OCI-M2 (cell line): ENCODE measurements at regions not wholly inside any gene's neighbourhood (a gene's known extent, or its start where the extent isn't known, plus 50 kb on each side); places are given as distances from the start of the nearest gene placed in this dataset.

Experiments
- DNase-seq: peaks from one replicate; lab custom pipeline; 2025; ENCODE audit not compliant: unreplicated experiment; lab: John Stamatoyannopoulos, UW

DNA sequence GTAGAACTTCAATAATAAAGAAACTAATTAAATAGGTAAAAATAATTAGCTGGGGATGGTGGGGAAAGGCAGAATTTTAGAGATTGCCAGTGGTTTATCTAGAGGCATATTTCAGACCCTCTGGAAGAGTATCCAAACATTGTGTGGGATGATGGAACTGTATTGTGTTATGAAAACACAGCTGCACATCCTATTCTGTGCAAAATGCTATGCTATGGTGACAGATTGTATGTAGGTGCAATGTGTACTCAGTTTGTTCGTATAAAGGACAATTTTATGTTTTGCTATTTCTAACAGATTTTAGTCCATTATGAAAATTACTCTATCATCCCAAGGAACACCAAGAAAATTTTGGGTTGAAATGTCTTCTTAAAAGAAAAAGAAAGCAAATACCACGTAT lies 1054.7 kb downstream of the PDHA2 start:
- DNase-seq: no peak

DNA sequence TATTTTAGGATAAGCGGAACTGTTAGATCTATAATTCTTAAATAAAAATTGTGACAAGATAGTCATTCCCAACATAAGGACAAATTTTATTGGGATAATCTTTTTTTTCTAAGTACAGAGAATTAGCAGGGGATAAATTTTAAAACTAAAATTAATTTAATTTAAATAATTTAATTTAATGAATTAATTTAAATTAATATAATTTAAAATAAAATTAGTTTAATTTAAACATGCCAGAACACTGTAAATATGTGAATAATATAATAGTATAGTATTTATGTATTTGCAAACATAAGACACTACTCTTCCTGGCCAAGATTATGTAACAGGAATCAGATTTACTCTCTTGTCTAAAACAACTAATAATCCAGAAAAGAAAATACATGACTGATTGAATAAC lies 1055.9 kb downstream of the PDHA2 start:
- no peak for DNase-seq

DNA sequence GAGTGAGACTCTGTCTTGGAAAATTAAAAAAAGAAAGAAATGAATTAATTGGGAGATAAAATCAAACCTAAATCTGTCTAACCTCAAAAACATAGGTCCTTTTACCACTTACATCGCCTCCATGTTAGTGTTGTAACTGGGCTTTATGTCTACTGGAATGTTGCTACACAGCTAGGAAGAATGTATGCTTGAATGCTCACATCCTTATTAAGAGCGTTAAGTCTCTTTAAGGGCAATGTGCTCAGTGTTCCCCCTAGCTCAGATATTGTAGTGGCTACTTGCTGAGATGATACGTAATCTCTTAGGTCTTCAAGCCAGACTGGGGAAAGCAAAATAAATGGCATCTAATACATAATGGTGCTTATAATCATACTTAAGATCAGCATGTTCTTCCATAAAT lies 1072.8 kb downstream of the PDHA2 start:
- DNase-seq: no peak

DNA sequence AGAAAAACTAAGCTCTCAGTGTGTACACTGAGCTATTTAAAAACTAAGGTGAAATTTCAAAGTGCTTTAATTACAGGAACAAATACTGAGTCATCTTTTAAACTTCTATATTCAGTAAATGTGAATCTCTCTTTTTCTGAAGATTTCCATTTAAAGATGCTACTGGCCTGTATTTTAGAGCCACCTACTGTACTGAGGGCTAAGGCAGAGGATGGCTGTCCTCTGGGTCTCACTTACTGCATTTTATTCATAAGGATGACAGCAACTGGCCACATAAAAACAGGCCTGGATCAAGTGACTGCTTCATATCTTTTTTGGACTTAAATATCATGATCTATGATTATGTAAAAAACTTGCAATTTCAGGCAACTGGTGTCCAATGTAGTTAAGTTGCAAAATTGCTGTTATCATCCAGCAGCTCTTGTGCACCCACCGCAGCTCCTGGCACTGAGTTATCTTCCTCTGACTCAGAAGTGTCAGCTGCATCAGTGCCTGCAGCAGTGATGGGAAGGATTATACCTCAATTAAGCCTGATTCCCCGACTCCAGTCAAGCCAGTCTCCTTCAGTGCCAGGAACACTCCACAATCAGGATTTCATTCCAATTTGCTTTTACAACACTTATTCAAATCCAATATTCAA lies 1073.7 kb downstream of the PDHA2 start:
- no peak for DNase-seq

DNA sequence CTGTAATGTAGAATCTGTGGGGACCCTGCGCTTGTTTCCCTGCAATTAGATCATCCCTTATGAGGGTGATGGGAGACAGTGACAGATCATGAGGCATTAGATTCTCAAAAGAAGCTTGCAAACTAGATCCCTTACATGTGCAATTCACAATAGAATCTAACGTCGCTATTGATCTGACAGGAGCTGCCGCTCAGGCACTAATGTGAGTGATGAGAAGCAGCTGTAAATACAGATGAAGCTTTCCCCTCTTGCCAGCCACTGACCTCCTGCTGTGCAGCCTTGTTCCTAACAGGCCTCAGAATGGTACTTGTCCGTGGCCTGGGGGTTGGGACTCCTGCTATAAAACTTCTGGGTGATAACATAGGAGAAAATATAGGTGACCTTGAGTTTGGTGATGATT lies 1076.8 kb downstream of the PDHA2 start:
- no peak for DNase-seq

DNA sequence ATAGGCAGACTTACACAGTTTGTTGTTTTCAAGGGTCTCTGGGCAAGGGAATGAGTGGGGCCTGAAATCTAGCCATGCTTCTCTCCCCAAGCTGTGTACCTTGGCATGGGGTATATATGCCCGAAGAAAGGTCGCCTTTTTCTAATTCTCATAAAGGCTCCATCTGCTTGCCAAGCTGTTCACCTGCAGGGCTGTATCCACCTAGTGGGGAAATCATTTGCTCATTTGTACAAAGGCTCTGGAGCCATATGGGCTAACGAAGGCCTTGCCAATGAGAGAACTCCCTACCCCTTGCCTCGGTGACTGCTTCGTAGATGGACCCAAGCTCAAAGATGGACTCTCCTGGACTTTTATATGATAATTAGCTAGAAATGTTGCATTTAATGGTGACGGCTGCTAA lies 1097.0 kb downstream of the PDHA2 start:
- DNase-seq: no peak

DNA sequence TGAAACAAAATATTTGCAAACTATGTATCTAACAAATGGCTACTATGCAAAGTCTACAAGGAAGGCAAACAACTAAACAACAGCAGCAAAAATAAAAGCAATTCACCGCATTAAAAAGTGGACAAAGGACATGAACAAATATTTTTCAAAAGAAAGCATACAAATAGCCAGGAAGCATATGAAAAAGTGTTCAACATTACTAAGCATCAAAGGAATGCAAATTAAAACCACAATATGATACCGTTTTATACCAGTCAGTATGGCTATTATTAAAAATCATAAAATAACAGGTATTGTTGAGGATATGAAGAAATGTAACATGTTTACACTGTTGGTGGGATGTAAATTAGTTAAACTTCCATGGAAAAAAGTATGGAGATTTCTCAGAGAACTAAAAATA lies 1106.7 kb downstream of the PDHA2 start:
- DNase-seq: no peak

DNA sequence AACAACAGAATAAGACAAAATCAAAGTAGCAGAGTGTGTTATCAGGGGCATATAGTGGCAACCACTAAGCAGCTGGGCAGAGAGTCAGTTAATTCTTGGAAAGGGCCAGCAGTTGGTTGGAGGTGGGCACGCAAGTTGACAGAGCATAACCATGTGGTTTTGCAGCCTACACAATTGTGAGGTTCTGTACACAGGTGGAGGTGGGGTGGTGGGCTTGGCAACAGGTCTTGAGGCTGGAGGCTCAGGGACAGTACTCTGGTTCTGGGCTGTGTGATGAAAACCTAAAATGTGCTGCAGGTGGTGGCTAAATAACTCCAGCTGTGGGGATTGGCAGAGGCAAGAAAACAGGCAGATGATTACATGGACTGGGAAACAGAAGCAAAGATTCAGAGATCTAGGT lies 1112.7 kb downstream of the PDHA2 start:
- DNase-seq: no peak

DNA sequence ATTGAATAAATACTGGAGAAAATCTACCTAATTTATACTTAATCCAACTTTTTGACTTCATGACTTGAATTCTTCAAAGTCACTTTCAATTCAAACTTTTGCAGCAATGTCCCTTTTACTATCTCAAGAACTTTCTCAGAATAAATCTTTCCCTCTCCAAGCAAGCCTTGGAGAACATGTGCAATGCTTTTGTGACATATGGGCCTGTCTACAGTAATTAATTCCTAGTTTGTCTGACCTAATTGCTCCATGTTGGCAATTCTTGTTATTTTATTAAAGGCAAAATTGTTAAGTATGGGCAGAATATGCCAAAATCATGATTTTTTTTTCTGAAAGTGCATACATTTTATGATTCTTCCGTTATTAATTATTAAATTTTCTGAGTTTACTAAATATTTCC lies 1115.3 kb downstream of the PDHA2 start:
- no peak for DNase-seq

DNA sequence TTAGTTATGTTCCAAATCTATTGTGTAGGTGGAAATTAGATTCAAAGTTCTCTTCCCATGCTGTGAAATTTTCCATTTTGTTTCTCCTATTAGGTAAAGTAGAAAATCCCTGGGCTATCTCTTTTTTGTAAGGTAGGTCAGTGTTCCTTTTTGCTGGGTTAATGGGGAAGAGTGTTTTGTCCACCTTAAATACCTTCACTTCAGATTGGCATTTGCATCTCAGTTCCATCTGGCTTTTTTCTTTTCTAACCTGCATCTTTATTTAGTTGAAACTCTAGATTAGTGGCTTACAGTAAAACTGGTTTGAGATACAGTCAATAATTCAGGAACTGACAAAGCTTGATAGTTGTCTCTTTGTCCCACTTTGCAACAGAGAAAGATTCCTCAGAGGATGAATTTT lies 1115.8 kb downstream of the PDHA2 start:
- no peak for DNase-seq

DNA sequence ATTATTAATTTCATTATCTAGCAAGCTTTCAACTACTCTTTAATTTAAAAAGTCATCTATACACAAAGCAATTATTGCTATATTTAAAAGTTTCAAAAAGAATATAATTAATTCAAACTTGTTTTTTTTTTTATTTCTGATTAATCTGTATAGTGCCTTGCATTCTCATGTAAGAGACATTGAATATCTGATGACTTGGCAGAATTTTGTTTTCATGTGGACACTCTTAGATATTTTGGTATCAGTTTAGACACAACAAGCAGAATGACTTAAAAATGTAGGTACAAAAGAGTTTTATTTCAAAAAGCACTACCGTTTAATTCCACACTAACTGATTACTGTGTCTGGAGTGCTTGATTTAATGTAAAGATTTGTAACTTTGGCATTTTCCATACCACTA lies 1129.6 kb downstream of the PDHA2 start:
- no peak for DNase-seq

DNA sequence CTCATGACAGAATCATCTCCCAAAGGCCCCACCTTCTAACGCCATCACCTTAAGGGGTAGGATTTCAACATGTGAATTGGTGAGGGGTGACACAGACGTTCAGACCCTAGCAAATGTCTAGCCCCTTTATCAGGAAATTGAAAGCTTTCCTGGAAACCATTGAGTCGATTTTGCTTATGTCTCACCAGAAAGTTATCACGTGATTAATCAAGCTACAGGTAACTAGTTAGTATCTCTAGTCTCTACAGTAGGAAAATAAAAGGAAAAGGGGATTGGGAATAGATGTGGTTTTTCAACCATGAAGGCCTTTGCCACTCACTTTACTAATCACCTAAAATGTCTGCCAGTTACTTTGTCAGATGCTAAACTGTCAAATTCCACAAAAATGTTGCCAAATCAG lies 1133.0 kb downstream of the PDHA2 start:
- no peak for DNase-seq

DNA sequence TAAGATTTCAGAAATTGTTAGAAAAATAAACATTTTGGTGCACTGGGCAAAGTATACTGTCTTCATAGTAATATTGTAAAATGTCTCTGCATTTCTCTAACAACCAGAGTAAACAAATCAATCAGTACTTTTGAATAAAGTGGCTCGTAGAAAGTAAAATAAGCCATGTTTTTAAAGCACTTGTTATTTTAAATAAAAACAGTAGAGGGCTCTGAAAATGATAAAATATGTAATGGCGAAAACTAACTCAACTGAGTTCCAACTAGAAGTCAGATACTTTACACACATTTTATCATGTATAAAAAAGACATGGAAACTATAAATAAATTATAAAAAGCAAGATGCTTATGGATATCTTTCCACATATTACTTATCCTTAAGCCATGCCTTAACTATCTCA lies 1134.4 kb downstream of the PDHA2 start:
- DNase-seq: no peak

DNA sequence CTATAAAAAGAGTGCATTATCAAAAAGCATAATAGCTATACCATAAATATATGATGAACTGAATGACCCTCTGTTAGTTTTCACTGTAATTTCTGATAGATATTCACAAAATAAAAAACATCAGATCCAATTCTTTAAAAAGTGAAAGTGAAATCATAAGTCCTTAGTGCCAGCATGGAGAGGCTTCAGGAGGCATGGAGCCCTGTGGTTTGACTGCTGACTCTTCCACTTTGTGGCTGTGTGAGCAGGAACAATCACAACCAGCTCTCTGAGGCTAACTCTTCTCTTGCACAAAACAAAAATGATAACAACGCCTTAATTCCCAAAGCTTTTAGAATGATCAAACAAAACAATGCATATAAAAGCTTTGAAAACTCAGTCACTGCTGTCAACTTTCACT lies 1143.9 kb downstream of the PDHA2 start:
- DNase-seq: no peak

DNA sequence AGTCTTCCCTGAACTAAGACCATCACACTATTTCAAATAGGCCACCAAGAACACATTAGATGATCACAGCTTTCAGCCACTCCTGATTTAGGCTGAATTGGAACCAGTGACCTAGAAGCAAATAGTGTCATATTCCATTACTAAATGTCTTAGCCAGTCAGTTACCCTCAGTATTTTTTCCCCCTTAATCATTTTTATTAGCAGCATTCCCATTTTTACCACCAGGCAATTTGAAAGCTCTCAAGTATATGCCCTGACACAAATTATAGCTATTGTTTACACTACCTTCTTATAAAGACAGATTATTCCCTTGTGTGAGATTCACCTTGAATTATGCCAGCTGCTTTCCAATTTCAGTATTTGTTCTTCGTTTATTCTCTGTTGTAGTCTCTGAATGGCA lies 1146.9 kb downstream of the PDHA2 start:
- no peak for DNase-seq

DNA sequence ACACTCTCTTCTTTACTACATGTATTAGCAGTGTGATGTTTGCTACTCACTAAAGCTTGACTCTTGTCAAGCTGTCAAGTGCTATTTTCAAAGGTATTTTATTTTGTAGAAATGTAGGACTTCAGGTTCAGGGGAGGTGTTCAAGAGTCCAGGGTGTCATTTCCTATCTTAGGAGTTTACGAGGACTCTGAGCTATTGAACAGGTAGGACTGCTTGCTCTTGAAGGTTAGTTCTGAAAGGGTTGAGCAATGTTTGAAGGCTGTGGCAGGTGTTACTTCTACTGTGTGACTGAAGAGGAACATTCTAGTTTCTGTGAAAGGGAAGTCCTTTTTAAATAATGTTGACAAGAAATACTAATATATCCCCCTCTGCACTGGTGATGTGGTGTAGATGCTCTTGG lies 1151.2 kb downstream of the PDHA2 start:
- DNase-seq: no peak

DNA sequence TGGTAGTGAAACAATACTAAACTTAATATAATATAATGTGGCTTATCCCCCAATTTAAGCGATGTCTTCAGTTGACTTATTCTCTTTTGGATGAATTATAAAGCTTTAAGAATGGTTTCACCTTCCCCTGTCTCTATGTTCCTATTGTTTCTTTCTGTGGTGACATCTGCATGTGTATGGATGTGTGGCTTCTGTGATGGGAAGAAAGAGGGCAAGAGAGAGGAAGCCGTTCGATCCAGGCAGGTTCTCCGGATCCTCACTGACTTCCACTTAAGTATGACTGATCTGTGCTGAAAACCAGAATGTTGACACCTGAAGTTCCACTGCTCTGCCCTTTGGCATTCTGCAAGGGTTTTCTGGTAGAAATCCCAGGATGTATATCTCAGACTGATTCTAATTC lies 1150.8 kb downstream of the STPG2 start:
- DNase-seq: no peak

DNA sequence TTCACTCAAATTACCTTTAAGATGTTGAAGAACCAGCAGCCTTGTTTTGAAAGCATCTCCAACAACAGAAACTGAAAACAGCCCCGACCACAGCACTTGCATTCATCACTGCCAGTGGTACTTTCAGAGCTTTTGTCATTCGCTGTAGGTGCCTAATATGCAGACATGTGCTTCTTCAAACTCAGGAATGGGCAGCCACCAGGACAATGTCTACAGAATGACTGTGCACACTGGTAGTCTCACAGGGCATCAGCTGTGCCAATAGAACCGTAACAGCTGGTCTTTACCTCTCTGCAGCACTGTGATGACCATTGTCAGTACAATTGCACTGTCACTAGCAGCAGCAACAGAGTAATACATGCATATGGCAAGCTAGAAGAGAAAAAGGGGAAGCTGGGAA lies 1149.7 kb downstream of the STPG2 start:
- no peak for DNase-seq

DNA sequence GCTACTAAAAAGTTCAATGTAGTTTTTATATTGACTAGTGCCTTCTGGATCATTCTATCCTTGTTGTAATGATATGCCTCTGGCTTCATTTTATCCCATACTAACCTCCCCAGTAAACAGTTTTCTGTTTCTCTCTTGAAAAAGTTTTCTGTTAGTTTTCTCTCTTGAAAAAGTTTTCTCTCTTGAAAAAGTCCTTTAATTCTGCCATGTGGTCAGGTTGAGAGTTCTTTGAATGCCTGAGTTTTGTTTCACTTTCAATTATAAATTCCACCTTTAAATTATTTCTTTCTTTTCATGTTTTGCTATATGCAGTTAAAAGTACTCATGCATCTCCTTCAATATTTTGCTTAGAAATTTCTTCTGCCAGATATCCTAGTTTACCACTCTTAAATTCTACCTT lies 1139.6 kb downstream of the STPG2 start:
- DNase-seq: no peak

DNA sequence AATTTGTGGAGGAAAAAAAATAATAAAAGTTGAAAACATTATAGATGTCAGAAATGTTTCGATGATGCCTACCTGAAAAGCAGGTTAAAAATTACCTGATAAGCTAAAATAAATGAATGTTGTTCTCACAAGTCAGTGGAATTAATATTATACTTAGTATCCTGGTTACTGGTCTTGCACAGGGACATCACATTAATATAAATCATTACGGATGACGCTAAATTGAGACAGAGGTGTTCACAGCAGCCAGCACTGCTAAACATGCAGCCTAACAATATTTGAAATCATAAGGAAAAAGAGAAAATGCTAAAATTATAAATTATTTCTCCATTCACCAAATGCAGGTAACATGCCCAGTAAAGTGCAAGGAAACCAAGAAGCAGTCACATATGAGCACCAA lies 1130.0 kb downstream of the STPG2 start:
- no peak for DNase-seq

DNA sequence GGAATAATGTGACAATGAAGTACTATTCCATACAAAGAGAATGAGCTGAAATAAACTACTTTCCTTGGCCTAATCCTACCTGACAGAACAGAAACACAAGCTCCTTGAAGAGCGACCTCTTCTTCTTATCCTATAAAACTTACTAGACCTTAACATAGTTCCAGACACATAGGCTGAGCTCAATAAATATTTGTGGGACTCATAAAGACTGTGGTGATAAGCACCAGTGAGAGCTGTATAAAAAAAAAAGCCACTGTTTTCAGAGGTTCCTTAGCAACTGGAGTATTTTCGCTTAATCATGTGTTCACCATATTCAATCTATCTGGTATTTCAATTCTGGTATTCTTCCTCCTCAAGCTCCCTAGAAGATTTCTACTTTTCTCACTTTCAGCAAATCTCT lies 1129.6 kb downstream of the STPG2 start:
- DNase-seq: no peak

DNA sequence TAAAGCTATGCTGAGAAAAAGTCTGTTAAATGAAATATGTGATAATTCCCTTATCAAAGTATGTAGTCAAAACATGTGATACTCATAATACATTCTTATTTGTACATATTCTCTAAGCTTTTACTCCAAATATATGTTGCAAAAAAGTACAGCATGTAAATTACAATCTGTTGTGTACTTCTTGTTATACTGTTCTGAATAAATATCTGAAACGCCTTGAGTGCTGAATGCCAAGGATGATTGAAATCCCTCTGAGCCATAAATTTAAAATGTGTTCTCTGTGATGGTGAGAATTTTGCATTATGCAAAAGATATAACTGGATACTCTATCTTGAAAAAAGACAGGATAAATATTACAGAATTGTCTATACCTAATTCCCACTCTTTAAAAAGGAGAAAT lies 1128.0 kb downstream of the STPG2 start:
- no peak for DNase-seq

DNA sequence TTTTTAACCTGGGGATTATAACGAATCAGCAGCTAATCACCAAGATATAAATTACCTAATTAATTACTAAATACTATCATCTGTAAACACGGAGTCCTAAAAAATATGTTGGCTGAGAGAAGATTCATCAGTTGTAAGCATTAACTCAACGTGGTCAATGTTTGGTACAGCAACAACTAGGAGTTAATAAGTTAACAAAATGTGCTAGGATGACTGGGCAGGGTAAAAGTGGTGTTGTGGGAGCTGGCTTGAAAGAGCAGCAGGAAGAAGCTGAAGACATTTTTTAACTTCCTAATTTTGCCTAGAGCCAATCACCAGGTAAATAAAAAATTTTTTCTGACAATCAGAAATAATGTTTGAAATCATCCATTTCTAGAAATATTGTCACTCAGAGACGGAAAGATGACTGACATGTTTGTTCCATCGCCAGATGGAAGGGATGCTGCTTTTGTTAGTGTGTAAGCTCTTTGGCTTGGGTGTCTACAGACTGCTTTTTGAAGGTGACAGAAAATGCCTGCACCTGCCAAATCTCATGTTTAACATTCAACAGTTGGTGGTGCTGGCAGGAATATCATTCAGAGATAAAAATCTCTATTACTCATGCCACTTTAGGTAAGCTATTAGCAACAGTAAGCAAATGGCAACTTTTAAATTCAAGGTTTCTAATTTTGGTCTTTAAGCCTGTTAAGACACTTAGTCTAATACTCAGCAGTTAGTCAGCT lies 1126.9 kb downstream of the STPG2 start:
- DNase-seq: no peak
